Myocyte (in vitro differentiated cells): ENCODE measurements at regions not wholly inside any gene's neighbourhood (a gene's known extent, or its start where the extent isn't known, plus 50 kb on each side); places are given as distances from the start of the nearest gene placed in this dataset.

Source experiments
- DNase-seq: peaks from one replicate; pipeline ENCODE4 v3.0.0-alpha.2; 2012; ENCODE audit warnings: low read depth

DNA sequence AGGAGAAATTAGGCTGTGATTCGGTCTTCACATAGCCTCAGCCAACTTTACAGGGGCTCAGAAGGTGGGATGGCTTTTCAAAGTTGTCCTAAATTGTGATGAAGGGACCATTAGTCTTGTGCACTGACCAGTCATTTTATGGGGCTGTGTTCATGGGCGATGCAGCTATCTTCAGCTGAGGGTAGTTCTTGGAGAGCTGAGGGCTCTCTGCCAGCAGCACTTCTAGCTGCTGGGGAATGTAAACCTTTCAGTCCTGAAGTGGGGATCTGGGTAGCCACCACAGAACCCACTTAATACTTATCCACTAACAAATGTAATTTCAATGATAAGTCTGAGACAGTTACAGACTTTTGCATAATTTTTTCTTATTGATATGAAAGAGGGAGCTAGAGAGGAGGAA, 270.6 kb downstream of the AEBP2 start:
- no peak for DNase-seq

DNA sequence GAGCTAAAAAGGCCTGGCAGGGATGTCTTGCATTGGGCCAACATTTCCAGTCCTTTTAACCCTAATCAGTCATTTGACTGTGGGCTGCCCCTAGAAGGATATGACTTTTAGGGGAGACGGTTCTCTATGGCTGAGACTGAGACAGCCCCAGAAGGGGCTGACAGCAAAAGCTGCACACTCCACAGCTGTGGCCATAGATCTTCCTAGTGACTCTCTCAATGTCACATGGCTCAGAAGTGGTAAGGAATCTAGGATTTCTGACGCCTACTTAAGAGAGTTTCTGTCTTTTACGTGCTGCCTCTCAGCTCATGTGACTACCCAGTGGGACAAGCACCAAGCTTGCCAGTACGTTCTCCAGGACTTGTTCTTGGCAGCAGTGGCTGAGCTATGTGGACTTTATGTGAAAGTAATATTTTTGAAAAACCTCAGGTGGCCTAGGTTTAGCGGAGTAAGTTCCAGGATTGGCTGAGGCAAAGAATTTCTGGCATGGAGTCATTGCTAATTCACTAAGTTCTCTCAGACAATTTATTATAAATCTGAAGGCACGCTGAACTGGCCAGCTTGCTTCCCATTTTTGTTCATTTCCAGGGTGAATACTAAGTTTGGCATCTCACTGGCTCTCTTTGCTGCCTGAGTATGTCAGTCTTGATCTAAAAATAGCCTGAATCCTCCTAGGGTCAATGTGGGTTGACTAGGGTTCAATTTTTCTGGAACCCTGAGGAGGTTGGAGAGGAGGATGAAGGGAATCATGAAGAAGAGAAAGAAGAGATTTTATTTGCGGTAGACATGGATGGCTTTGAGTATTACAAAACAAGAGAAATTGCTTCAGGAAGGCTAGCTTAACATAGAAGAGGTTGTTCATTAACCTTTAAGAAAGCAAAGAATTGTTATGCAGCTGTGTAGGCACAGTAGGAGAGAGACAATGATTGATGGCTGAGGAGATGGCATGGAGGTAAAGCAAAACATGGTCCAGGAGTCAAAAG, 271.8 kb downstream of the AEBP2 start:
- no peak for DNase-seq

DNA sequence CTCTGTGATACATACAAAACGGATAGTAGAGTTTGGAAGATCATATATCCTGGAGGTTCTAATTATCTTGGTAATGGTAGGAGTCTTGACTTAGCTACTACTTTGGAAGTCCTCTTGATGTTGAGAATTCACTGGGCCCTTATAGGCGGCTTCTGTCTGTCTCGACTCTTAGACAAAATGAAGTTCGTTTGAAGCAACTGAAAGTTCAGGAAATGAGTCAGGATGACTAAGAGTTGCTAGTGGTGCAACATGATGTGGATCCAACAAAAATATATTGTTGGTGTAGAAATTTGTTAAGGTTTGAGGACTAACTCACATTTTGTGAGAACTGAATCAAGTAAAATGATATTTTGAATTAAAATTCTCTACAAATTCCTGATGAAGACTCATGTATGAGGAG, 272.7 kb downstream of the AEBP2 start:
- DNase-seq, result peak; percentile 9

- no peak for DNase-seq
These were observed 279.1 kb downstream of the AEBP2 start for GRCh38 chr12:19718401-19718800.

DNA sequence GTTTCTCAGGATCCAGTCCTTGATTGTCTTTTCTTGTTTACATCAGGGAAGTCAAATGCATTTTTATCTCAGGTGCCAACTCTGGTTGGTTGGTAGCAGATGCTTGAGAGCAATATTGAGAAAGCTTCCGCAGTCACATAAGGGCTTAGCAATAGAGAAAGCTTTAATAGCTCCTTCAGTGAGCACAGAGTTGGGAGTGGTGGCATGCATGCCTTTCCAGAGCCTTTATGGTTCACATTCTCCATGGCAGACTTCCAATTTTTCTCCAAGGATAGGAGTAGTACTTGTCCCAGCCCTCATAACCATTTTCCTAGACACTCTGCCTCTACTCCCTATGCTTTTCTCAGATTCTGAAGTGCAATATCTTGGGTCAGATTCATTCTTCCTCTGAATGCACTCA, 280.4 kb downstream of the AEBP2 start:
- DNase-seq, result no peak

DNA sequence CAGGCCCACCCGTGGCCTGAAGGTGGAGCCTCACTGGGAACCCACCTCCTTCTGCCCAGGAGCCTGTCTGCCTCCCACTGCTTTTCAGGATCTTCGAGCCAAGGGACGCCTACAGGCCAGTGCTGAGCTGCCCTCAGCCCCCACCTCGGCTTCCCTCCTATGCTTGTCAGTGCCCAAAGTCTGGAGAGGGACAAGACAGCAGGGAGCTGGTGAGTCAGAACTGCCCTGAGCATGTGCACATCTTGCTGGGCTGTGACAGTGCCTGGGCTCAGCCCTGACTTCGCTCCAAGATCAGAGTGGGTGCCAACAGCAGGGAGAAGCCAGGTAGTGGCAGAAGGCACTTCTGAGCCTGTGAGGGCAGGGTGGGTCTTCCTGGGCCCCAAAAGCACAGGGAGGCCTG, 286.8 kb downstream of the AEBP2 start:
- DNase-seq, result no peak

DNA sequence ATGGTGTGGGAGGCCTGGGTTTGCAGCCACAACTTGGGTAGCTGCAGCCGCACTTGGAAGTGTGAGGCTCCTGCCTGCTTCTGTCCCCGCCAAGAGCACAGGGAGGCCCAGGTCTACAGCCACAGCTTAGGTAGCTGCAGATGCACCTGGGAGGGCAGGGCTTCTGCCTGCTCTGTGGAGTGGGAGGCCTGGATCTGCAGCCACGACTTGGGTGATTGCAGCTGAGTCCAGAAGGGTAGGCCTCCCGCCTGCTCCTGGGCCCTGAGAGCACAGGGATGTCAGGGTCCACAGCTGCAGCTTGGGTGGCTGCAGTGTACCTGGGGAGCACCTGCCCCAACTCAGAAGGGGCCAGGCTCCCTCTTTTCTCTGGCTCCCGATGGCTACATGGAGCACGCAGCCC, 287.3 kb downstream of the AEBP2 start:
- no peak for DNase-seq

GRCh38 chr12:19737019-19737418, 297.7 kb downstream of the AEBP2 start:
- no peak for DNase-seq

DNA sequence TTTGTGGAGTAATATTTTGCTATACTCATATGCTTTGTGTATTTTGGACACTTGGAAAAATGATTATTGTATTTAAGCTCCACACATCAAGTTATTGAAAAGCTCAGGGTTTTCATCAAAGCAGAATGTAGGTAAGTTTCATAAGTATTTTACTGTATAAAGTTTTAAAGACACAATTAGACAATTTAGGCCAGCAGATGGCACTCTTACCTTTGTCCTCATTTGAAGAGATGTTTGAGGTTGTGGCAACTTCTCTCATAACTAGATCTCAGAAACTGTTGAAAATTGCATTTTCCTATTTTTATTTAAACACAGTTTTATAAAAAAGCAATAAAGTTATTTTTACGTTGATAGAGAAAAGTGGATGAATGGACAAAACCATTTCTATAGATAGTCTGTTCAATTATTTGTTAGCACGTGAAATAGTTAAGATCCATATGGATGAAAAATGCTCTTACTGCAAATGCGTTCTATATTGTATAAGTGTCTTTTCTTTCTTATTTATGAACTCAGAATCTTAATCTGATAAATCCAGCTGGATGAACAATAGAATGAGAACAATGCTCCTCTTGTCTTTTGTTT, 300.0 kb downstream of the AEBP2 start:
- DNase-seq, result peak; percentile 76

DNA sequence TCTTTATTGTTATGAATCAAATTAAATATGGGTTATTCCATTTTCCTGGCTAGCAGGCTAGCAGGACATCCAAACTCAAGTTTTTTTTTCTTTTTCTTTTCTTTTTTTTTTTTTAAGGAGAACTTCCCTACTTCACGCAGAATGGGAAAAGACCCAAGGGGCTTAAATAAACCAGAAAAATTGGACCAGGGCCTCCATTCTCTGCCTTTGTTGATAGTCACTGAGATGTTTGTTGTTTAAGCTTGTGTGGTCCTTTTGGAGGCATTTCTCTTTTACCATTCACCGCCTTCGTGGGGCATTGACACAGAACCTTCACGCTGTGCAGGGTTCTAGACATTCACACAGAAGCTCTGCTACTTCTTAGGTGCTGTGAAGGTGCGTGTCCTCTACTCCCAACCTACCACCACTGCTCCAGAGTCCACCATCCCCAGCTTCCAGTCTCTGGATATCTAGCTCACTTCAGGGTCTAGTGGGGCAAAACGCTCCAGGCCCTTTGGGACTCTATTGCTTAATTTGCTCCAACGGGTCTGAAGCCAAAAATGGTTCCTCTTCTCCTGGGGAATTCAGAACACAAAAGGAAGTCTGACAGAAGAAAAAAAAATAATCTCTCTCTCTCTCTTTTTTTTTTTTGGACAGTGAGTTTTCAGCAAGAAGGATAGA, 301.3 kb downstream of the AEBP2 start:
- DNase-seq, result no peak

GRCh38 chr12:19741132-19741489, 301.8 kb downstream of the AEBP2 start:
- DNase-seq, result no peak

DNA sequence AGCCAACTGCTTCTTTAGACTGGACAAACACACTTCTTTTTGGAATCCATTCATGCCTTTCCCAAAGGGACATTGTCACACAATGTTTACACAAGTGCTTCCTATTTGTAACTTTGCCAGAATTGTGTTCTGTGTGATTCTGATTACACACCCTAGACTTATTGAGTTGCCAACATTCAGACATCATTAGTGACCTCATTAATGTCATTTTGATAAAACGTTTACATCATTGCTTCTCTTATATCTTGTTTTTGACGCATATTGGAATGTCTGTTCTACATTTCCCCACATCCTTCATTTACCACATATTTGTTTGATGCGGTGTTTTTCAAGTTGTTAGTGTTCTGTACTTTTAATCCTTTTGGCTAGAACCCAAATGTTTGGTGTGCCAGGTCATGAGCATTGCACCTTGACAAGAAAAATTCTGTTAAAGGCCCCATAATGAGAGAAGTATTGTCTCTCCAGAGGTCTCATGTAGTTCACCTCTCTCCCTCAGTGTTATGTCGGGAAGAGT, 305.5 kb downstream of the AEBP2 start:
- DNase-seq, result peak; percentile 11

DNA sequence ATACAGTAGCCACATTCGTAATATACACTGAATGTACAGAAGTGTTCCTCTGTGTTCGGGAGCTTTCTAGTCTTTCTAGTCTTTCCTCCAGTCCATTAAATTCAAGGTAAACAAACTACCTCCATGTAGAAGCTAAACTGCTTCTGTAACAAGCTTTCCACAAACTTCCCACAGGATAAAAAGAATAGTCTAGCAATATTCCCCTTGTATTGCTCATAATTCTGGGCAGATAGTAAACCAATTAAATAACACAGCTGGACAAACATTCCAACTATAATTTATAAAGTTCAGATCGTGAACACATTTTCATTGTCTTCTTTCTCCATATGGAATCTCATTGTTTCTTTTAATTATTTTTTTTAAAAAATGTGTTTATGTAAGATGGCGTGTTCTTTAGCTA, 307.2 kb downstream of the AEBP2 start:
- no peak for DNase-seq

DNA sequence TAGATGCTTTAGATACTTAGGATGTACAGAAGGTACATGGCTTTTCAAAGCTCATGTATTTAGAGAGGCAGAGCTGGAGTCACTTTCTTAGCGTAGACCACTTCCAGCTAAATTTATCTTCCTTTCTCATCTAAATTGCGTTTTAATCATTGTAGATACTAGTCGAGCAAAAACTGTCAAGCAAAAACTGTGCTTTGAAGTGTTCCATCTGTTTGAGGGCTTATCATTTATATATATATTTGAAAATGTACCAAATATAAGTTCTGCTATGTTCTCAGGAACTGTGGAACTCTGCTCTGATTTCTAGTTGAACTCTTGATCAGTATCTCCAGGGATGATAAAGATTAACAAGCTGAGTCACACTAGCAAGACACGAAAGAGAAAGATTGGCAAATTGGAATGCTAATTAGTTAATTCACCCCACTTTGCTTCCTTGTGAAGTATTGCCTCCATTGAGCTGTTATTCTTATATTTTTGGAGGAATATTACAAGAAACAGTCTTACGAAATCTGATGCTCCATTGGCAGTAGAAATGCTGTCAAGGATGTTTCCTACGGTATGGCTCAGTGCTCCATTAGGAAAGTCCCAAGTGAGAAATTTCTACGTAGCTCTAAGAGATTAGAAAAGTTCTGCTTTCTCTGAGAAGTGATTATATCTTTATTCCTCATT, 310.7 kb downstream of the AEBP2 start:
- no peak for DNase-seq

GRCh38 chr12:19751078-19751477, 311.8 kb downstream of the AEBP2 start:
- DNase-seq, result no peak

GRCh38 chr12:19752712-19753111, 313.4 kb downstream of the AEBP2 start:
- DNase-seq, result no peak

DNA sequence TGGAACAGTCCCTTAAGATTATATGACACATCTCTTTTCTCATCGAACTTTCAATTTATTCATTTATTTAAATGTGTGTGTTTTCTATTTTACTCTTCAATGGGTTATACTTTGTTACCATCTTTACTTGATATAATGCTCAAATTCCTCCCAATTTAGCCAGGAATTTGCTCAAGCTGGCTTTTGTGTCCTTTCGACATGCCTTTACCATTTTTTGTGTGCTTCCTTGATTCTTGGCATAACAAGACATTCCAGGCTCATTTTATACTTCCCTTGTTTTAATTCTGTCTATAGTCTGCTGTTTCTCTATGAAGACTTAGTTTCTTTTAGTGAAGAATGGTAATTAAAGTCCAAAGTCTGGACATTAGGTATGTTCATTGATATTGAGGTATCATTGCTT, 315.8 kb downstream of the AEBP2 start:
- no peak for DNase-seq

DNA sequence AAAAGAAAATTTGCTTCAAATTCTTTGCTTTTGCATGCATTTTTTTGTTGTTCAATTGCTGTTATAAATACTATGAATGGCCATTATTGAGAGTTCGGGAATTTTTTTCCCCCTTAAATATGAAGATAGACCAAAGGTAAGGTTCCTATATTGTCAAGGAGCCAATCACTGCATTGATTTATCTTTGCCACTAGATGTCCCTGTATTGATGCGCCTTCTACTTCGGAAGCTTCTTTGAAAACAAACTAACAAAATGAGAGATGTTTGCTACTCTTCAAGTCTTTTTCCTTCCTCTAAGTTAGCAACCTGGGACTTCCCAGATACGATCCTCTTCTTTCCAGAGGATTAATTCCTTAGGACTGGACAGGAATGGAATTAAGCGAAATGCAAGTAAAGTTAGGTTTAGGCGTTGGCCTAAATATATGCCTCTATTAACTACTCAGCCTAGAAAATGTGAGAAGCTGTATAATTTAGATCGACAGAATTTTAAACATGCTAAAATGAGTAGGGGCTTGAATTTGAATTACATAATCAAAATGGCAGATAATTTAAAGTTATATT, 318.1 kb downstream of the AEBP2 start:
- peak; percentile 33 for DNase-seq

- DNase-seq, result peak; percentile 15
These were observed 319.9 kb downstream of the AEBP2 start for GRCh38 chr12:19759227-19759626.

GRCh38 chr12:19760611-19761010, 321.3 kb downstream of the AEBP2 start:
- no peak for DNase-seq

DNA sequence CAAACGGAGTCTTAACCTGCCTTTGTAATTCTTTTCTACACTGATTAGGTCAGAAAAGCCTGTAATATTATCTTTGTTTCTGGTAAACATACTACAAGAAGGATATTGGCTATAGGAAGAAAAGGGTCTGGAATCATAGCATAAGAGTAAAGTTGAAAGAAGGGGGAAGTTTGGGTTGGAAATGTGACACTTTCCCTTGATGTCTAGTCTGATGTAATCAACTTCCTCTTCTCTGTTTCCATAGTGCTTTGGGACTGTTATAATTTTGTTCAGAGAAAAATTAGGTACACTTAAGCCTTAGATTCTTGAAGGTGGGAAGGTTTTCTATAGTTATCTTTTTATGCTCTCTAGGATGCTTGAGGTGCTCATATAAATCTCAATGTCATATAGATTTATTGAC, 322.2 kb downstream of the AEBP2 start:
- DNase-seq, result no peak
